GM23338 (cell line): ENCODE measurements at regions not wholly inside any gene's neighbourhood (a gene's known extent, or its start where the extent isn't known, plus 50 kb on each side); places are given as distances from the start of the nearest gene placed in this dataset.
"Not testable (repeated sequence)": the region's sequence is repeated elsewhere in the genome, so short reads cannot be mapped to it uniquely, and the experiment has no call there.

Source experiments
- ATAC-seq: fragments of 200-7000 bp; cut with Tn5 transposase; 3 replicates; pipeline ENCODE4 v1.9.1; 2020
- DNase-seq: peaks from one replicate; pipeline ENCODE4 v3.0.0-alpha.2; 2015; ENCODE audit warnings: low spot score
- H2AFZ ChIP-seq: fragments of 200-600 bp; sonication (generic); 2 replicates; pipeline ENCODE4 v1.8.0; 2016; ENCODE audit warnings: antibody characterized with exemption, mild to moderate bottlenecking, moderate library complexity
- H3F3A ChIP-seq: fragments of 200-600 bp; sonication (generic); replicated peaks from 2 replicates; pipeline ENCODE4 v1.8.0; 2017; ENCODE audit warnings: antibody characterized with exemption, mixed run types, low read depth
- H3K27ac ChIP-seq: fragments of 200-600 bp; sonication (generic); 2 replicates; pipeline ENCODE4 v1.6.1; 2016; ENCODE audit warnings: low read depth
- H3K27me3 ChIP-seq: fragments of 200-600 bp; sonication (generic); 2 replicates; pipeline ENCODE4 v1.8.0; 2016; ENCODE audit warnings: mild to moderate bottlenecking, mixed run types, moderate library complexity; ENCODE audit not compliant: insufficient read depth
- H3K36me3 ChIP-seq: fragments of 200-600 bp; sonication (generic); 2 replicates; pipeline ENCODE4 v1.8.0; 2016; ENCODE audit warnings: mild to moderate bottlenecking; ENCODE audit not compliant: insufficient read depth
- H3K4me1 ChIP-seq: fragments of 200-600 bp; sonication (generic); 2 replicates; pipeline ENCODE4 v1.8.0; 2016; ENCODE audit warnings: mild to moderate bottlenecking, moderate library complexity; ENCODE audit not compliant: insufficient read depth
- H3K4me2 ChIP-seq: fragments of 200-600 bp; sonication (generic); 2 replicates; pipeline ENCODE4 v1.7.1; 2017; ENCODE audit warnings: mixed run types
- H3K4me3 ChIP-seq: fragments of 200-600 bp; sonication (generic); 2 replicates; pipeline ENCODE4 v1.6.1; 2016; ENCODE audit warnings: mixed run types
- H3K79me2 ChIP-seq: fragments of 200-600 bp; sonication (generic); replicated peaks from 2 replicates; pipeline ENCODE4 v1.8.0; 2017; ENCODE audit warnings: mild to moderate bottlenecking; ENCODE audit not compliant: insufficient read depth
- H3K9me2 ChIP-seq: fragments of 200-600 bp; sonication (generic); 2 replicates; pipeline ENCODE4 v1.8.0; 2017; ENCODE audit not compliant: insufficient read depth
- H4K20me1 ChIP-seq: fragments of 200-600 bp; sonication (generic); replicated peaks from 2 replicates; pipeline ENCODE4 v1.8.0; 2017; ENCODE audit warnings: mild to moderate bottlenecking; ENCODE audit not compliant: insufficient read depth
- H3K27ac Mint-ChIP-seq: 2 replicates; pipeline ENCODE4 v1.8.0; 2020; ENCODE audit warnings: inconsistent platforms, mild to moderate bottlenecking, moderate library complexity, mixed read lengths
- H3K27me3 Mint-ChIP-seq: 3 replicates; pipeline ENCODE4 v1.8.0; 2022; ENCODE audit warnings: low read depth, mild to moderate bottlenecking, moderate library complexity, mixed read lengths, inconsistent platforms; ENCODE audit not compliant: insufficient read depth, poor library complexity
- H3K36me3 Mint-ChIP-seq: 3 replicates; pipeline ENCODE4 v1.8.0; 2021; ENCODE audit warnings: low read depth, mild to moderate bottlenecking, inconsistent platforms, moderate library complexity, mixed read lengths
- H3K4me1 Mint-ChIP-seq: 3 replicates; pipeline ENCODE4 v1.8.0; 2020; ENCODE audit warnings: mild to moderate bottlenecking, inconsistent platforms, mixed read lengths
- H3K4me3 Mint-ChIP-seq: 3 replicates; pipeline ENCODE4 v1.8.0; 2021; ENCODE audit warnings: moderate library complexity, mild to moderate bottlenecking, inconsistent platforms, mixed read lengths
- H3K9me3 Mint-ChIP-seq: 3 replicates; pipeline ENCODE4 v1.8.0; 2020; ENCODE audit warnings: moderate library complexity, mild to moderate bottlenecking, inconsistent platforms, mixed read lengths
- JUNB ChIP-seq: IDR thresholded peaks from one replicate; pipeline ENCODE4 v1.6.1; 2016; ENCODE audit warnings: antibody characterized with exemption; ENCODE audit not compliant: unreplicated experiment
- TF ChIP-seq, protein P1 (sequence below): fragments of 250-450 bp; sonication (Bioruptor Pico); IDR thresholded peaks from 2 replicates; pipeline ENCODE4 v1.5.0; 2020; ENCODE audit warnings: mild to moderate bottlenecking, moderate library complexity
- TF ChIP-seq, protein P2 (sequence below), 2 experiments: fragments of 200-600 bp in 1 of 2; sonication (generic) in 1 of 2; conservative IDR thresholded peaks; 2 replicates each; pipeline versions ENCODE4 v1.5.1 to v1.6.1; 2016 to 2017; ENCODE audit warnings: antibody characterized with exemption in 2 of 2, low read depth in 2 of 2, mild to moderate bottlenecking in 2 of 2, moderate library complexity in 1 of 2
- TF ChIP-seq, protein P3 (sequence below): IDR thresholded peaks from one replicate; pipeline ENCODE4 v1.6.1; 2018; ENCODE audit warnings: antibody characterized with exemption; ENCODE audit not compliant: unreplicated experiment

DNA sequence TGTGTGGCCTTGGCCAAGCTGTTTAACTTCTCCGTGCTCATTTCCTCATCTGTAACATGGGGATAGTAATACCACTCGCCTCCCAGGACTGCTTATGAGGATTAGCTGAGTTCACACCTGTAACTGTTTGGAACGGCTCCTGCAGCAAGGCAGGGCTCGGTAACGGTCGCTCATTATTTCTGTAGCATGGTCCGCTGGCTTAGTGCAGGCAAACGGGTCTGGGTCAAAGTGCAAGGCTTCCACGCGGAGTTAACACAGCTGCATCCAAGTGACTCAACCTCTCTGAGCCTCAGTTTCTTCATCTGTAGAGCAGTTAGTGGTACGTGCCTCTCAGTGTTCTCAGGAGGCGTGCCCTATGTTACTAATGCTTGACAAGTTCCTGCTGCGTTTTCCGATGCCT, 94.3 kb upstream of the YWHAQ start (continued):
- TF ChIP-seq, protein P1, sequence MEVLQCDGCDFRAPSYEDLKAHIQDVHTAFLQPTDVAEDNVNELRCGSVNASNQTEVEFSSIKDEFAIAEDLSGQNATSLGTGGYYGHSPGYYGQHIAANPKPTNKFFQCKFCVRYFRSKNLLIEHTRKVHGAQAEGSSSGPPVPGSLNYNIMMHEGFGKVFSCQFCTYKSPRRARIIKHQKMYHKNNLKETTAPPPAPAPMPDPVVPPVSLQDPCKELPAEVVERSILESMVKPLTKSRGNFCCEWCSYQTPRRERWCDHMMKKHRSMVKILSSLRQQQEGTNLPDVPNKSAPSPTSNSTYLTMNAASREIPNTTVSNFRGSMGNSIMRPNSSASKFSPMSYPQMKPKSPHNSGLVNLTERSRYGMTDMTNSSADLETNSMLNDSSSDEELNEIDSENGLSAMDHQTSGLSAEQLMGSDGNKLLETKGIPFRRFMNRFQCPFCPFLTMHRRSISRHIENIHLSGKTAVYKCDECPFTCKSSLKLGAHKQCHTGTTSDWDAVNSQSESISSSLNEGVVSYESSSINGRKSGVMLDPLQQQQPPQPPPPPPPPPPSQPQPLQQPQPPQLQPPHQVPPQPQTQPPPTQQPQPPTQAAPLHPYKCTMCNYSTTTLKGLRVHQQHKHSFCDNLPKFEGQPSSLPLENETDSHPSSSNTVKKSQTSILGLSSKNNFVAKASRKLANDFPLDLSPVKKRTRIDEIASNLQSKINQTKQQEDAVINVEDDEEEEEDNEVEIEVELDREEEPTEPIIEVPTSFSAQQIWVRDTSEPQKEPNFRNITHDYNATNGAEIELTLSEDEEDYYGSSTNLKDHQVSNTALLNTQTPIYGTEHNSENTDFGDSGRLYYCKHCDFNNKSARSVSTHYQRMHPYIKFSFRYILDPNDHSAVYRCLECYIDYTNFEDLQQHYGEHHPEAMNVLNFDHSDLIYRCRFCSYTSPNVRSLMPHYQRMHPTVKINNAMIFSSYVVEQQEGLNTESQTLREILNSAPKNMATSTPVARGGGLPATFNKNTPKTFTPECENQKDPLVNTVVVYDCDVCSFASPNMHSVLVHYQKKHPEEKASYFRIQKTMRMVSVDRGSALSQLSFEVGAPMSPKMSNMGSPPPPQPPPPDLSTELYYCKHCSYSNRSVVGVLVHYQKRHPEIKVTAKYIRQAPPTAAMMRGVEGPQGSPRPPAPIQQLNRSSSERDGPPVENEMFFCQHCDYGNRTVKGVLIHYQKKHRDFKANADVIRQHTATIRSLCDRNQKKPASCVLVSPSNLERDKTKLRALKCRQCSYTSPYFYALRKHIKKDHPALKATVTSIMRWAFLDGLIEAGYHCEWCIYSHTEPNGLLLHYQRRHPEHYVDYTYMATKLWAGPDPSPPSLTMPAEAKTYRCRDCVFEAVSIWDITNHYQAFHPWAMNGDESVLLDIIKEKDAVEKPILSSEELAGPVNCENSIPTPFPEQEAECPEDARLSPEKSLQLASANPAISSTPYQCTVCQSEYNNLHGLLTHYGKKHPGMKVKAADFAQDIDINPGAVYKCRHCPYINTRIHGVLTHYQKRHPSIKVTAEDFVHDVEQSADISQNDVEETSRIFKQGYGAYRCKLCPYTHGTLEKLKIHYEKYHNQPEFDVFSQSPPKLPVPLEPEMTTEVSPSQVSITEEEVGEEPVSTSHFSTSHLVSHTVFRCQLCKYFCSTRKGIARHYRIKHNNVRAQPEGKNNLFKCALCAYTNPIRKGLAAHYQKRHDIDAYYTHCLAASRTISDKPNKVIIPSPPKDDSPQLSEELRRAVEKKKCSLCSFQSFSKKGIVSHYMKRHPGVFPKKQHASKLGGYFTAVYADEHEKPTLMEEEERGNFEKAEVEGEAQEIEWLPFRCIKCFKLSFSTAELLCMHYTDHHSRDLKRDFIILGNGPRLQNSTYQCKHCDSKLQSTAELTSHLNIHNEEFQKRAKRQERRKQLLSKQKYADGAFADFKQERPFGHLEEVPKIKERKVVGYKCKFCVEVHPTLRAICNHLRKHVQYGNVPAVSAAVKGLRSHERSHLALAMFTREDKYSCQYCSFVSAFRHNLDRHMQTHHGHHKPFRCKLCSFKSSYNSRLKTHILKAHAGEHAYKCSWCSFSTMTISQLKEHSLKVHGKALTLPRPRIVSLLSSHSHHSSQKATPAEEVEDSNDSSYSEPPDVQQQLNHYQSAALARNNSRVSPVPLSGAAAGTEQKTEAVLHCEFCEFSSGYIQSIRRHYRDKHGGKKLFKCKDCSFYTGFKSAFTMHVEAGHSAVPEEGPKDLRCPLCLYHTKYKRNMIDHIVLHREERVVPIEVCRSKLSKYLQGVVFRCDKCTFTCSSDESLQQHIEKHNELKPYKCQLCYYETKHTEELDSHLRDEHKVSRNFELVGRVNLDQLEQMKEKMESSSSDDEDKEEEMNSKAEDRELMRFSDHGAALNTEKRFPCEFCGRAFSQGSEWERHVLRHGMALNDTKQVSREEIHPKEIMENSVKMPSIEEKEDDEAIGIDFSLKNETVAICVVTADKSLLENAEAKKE = no peak
- TF ChIP-seq, protein P2, sequence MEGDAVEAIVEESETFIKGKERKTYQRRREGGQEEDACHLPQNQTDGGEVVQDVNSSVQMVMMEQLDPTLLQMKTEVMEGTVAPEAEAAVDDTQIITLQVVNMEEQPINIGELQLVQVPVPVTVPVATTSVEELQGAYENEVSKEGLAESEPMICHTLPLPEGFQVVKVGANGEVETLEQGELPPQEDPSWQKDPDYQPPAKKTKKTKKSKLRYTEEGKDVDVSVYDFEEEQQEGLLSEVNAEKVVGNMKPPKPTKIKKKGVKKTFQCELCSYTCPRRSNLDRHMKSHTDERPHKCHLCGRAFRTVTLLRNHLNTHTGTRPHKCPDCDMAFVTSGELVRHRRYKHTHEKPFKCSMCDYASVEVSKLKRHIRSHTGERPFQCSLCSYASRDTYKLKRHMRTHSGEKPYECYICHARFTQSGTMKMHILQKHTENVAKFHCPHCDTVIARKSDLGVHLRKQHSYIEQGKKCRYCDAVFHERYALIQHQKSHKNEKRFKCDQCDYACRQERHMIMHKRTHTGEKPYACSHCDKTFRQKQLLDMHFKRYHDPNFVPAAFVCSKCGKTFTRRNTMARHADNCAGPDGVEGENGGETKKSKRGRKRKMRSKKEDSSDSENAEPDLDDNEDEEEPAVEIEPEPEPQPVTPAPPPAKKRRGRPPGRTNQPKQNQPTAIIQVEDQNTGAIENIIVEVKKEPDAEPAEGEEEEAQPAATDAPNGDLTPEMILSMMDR (conservative IDR thresholded peaks at IDR 0.05; ENCODE audit: low read depth in 2 of 2) = no peak
- TF ChIP-seq, protein P3, sequence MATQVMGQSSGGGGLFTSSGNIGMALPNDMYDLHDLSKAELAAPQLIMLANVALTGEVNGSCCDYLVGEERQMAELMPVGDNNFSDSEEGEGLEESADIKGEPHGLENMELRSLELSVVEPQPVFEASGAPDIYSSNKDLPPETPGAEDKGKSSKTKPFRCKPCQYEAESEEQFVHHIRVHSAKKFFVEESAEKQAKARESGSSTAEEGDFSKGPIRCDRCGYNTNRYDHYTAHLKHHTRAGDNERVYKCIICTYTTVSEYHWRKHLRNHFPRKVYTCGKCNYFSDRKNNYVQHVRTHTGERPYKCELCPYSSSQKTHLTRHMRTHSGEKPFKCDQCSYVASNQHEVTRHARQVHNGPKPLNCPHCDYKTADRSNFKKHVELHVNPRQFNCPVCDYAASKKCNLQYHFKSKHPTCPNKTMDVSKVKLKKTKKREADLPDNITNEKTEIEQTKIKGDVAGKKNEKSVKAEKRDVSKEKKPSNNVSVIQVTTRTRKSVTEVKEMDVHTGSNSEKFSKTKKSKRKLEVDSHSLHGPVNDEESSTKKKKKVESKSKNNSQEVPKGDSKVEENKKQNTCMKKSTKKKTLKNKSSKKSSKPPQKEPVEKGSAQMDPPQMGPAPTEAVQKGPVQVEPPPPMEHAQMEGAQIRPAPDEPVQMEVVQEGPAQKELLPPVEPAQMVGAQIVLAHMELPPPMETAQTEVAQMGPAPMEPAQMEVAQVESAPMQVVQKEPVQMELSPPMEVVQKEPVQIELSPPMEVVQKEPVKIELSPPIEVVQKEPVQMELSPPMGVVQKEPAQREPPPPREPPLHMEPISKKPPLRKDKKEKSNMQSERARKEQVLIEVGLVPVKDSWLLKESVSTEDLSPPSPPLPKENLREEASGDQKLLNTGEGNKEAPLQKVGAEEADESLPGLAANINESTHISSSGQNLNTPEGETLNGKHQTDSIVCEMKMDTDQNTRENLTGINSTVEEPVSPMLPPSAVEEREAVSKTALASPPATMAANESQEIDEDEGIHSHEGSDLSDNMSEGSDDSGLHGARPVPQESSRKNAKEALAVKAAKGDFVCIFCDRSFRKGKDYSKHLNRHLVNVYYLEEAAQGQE = no peak
- no peak for TF ChIP-seq JUNB

DNA sequence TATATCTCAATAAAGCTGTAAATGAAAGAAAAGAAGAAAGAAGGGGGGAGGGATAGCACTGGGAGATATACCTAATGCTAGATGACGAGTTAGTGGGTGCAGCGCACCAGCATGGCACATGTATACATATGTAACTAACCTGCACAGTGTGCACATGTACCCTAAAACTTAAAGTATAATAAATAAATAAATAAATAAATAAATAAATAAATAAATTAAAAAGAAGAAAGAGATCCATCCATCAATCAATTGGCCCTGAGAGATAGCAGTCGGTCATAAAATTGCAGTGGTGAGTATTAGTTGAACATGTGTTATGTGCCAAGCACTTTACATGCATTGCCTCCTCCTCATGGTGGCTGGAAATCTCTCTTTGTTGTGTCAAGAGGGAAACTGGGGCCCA, 95.2 kb upstream of the YWHAQ start:
- H3K79me2 ChIP-seq, H3K27me3 ChIP-seq, H3K4me1 ChIP-seq, H3K4me2 ChIP-seq, H2AFZ ChIP-seq, H3K4me3 ChIP-seq, H3K9me3 Mint-ChIP-seq, H3K4me3 Mint-ChIP-seq, H3K36me3 ChIP-seq, H3K36me3 Mint-ChIP-seq, H3K4me1 Mint-ChIP-seq, H3K27ac ChIP-seq, H3K27ac Mint-ChIP-seq, H3F3A ChIP-seq, H3K9me2 ChIP-seq, DNase-seq, H3K27me3 Mint-ChIP-seq, ATAC-seq, H4K20me1 ChIP-seq: not testable (repeated sequence)

DNA sequence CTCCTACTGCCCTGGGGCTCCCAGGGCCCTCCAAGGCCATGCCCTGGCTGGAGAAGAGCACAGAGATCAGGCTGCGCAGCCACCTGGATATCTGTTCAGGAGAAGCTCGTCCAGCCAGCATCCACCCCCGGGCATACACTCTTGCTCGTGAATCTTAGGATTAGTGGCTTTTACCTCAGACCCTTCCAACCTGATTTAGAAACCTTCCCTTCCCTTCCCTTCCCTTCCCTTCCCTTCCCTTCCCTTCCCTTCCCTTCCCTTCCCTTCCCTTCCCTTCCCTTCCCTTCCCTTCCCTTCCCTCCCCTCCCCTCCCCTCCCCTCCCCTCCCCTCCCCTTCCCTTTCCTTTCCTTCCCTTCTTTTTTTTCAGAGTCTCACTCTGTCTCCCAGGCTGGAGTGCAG, 99.7 kb upstream of the YWHAQ start:
- H3K79me2 ChIP-seq, H4K20me1 ChIP-seq, H3K9me3 Mint-ChIP-seq, H3K27me3 Mint-ChIP-seq, H3K4me1 Mint-ChIP-seq, H3K27me3 ChIP-seq, H3K36me3 Mint-ChIP-seq, H3K36me3 ChIP-seq, H3K4me2 ChIP-seq, H3K27ac ChIP-seq, H3F3A ChIP-seq, H3K4me3 Mint-ChIP-seq, ATAC-seq, DNase-seq, H3K9me2 ChIP-seq, H3K4me3 ChIP-seq, H3K4me1 ChIP-seq, H3K27ac Mint-ChIP-seq: not testable (repeated sequence)
- peak overlapping the region; percentile 59; the same call in 1 of the 2 replicates for H2AFZ ChIP-seq
